Caco-2 (cell line): ENCODE measurements at regions not wholly inside any gene's neighbourhood (a gene's known extent, or its start where the extent isn't known, plus 50 kb on each side); places are given as distances from the start of the nearest gene placed in this dataset.

Experiments used
- BruUV-seq: library from RNA; stranded (reverse); fragments of 400-500 nt; replicated peaks from 2 replicates; lab custom pipeline; 2021; lab: Mats Ljungman, UMichigan
- CTCF ChIA-PET: fragments of 300-600 bp; sonication (Branson Sonifier 250); formaldehyde crosslinking; loops from one replicate; lab custom pipeline; 2022; ENCODE audit warnings: antibody characterized with exemption; lab: Charles Lee
- POLR2A ChIA-PET: fragments of 300-600 bp; sonication (Branson Sonifier 250); formaldehyde crosslinking; loops from one replicate; lab custom pipeline; 2022; ENCODE audit warnings: antibody characterized with exemption; lab: Charles Lee
- DNase-seq, 2 experiments: peaks; one replicate each; pipeline versions ENCODE4 v3.0.0 to v3.0.0-alpha.2; 2020 to 2022
- H3K27me3 ChIP-seq: replicated peaks from 2 replicates; pipeline ENCODE4 v1.6.0; 2011; ENCODE audit warnings: low read length; ENCODE audit not compliant: control insufficient read depth, insufficient read depth
- H3K36me3 ChIP-seq: 2 replicates; pipeline ENCODE4 v1.5.1; 2011; ENCODE audit warnings: low read length; ENCODE audit not compliant: control insufficient read depth, insufficient read depth
- H3K4me1 ChIP-seq: fragments of 250-450 bp; sonication (Bioruptor Pico); 2 replicates; pipeline ENCODE4 v1.5.1; 2020; ENCODE audit warnings: mild to moderate bottlenecking
- H3K4me3 ChIP-seq: 2 replicates; pipeline ENCODE4 v1.5.1; 2011; ENCODE audit warnings: low read depth, mild to moderate bottlenecking, control low read depth, low read length
- H3K9me3 ChIP-seq: fragments of 250-450 bp; sonication (Bioruptor Pico); 2 replicates; pipeline ENCODE4 v1.5.1; 2020; ENCODE audit warnings: mild to moderate bottlenecking, moderate library complexity
- H3K27ac Mint-ChIP-seq: one replicate; pipeline ENCODE4 v1.8.0; 2022; ENCODE audit warnings: mixed read lengths; ENCODE audit not compliant: unreplicated experiment
- H3K27me3 Mint-ChIP-seq: one replicate; pipeline ENCODE4 v1.8.0; 2022; ENCODE audit warnings: mixed read lengths; ENCODE audit not compliant: insufficient read depth, unreplicated experiment
- H3K36me3 Mint-ChIP-seq: one replicate; pipeline ENCODE4 v1.8.0; 2022; ENCODE audit warnings: mild to moderate bottlenecking, mixed read lengths; ENCODE audit not compliant: insufficient read depth, unreplicated experiment
- H3K4me1 Mint-ChIP-seq: one replicate; pipeline ENCODE4 v1.8.0; 2022; ENCODE audit warnings: low read depth, mixed read lengths; ENCODE audit not compliant: unreplicated experiment
- H3K4me3 Mint-ChIP-seq: one replicate; pipeline ENCODE4 v1.8.0; 2022; ENCODE audit warnings: mild to moderate bottlenecking, moderate library complexity, mixed read lengths; ENCODE audit not compliant: unreplicated experiment
- H3K9me3 Mint-ChIP-seq: one replicate; pipeline ENCODE4 v1.8.0; 2022; ENCODE audit warnings: mixed read lengths; ENCODE audit not compliant: unreplicated experiment
- CTCF ChIP-seq, 2 experiments: fragments of 200-600 bp in 1 of 2; IDR thresholded peaks; 1 replicate in 1 of 2; 2 replicates in 1 of 2; pipeline versions ENCODE4 v1.5.1 to v1.8.0; 2011 to 2022; ENCODE audit warnings: antibody characterized with exemption in 1 of 2, control low read depth in 1 of 2, inconsistent platforms in 1 of 2, low read depth in 1 of 2, low read length in 1 of 2, mild to moderate bottlenecking in 1 of 2, moderate library complexity in 1 of 2; ENCODE audit not compliant: insufficient read depth in 1 of 2, severe bottlenecking in 1 of 2, unreplicated experiment in 1 of 2
- intact Hi-C: fragments of 100-400 bp; cut with micrococcal nuclease; formaldehyde crosslinking; loops from one replicate; pipeline ENCODE4 v1.10.0; 2022; ENCODE audit not compliant: unreplicated experiment

- Histone ChIP-seq H3K36me3 (no peaks in the 10 kb centered on the region), H3K4me3 (no peak overlapping the region), H3K27me3 (no peaks in the 10 kb centered on the region), H3K4me1 (no peaks in the 10 kb centered on the region), H3K9me3 (no peaks in the 10 kb centered on the region)
- TF ChIP-seq CTCF (IDR thresholded peaks at IDR 0.05; ENCODE audit: insufficient read depth in 1 of 2, low read depth in 1 of 2, low read length in 1 of 2, severe bottlenecking in 1 of 2, unreplicated experiment in 1 of 2): no peak
- DNase-seq: no peak
- CTCF ChIA-PET: no interaction called here
- intact Hi-C loops: no loop called here
- Mint-ChIP-seq H3K9me3 (no peaks in the 10 kb centered on the region), H3K27ac (no peak overlapping the region), H3K36me3 (no peaks in the 10 kb centered on the region), H3K4me1 (no peaks in the 10 kb centered on the region), H3K4me3 (no peak overlapping the region), H3K27me3 (peaks cover 5% of the 10 kb centered on the region)
- BruUV-seq: no TSS peak
- POLR2A ChIA-PET: no interaction called here
Observed at GRCh38 chr1:192441492-192441891, 124.7 kb downstream of the RGS21 start.

DNA sequence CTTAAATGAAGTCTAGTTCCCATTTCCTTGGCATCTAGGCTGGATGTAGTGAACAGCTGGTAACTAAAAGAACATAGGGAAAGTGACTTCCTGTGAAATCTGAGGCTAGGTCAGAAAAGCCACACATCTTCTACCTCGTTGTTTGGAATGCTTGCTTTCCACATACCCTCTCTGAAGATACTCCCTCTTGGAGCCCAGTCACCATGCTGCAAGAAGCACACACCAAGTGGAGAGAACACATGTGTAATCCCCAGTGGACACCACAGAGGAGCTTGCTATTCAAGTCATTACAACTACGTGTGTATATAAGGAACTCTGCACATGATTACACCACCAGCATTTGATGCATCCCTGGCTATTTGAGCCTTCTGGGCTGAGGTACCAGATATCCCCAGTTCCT lies 125.9 kb downstream of the RGS21 start:
- H3K4me3 Mint-ChIP-seq: no peak overlapping the region
- peaks cover 5% of the 10 kb centered on the region for H3K27me3 Mint-ChIP-seq
- H3K27ac Mint-ChIP-seq: no peak overlapping the region
- ChIA-PET CTCF (no interaction called here), POLR2A (no interaction called here)
- no TSS peak for BruUV-seq
- Histone ChIP-seq H3K4me1 (no peaks in the 10 kb centered on the region), H3K36me3 (no peaks in the 10 kb centered on the region), H3K27me3 (no peaks in the 10 kb centered on the region), H3K4me3 (no peak overlapping the region), H3K9me3 (no peaks in the 10 kb centered on the region)
- no peak for DNase-seq
- no peaks in the 10 kb centered on the region for H3K4me1 Mint-ChIP-seq
- intact Hi-C loops: no loop called here
- H3K9me3 Mint-ChIP-seq: no peaks in the 10 kb centered on the region
- TF ChIP-seq CTCF (IDR thresholded peaks at IDR 0.05; ENCODE audit: insufficient read depth in 1 of 2, low read depth in 1 of 2, low read length in 1 of 2, severe bottlenecking in 1 of 2, unreplicated experiment in 1 of 2): no peak
- H3K36me3 Mint-ChIP-seq: no peaks in the 10 kb centered on the region

DNA sequence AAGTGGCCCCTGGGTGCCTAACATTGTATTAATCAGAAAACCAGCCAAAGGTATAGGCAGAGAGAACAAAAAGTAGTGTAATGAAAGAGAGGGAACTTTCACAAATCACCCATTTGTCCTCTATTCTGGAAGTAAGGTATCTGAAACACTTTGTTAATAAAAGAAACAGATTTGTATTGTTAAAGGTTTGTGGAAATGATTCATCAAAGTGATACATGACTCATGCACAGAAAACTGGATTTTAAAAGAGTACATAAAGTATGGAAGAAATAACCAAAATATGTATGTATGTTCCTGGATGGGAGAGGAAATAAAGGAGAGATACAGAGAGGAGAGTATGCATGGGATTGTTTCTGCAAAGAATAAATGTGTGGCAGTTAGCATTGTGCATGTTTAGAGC lies 126.8 kb downstream of the RGS21 start:
- H3K27me3 ChIP-seq: no peaks in the 10 kb centered on the region
- intact Hi-C loops: no loop called here
- H3K27me3 Mint-ChIP-seq: peaks cover 8% of the 10 kb centered on the region
- H3K4me1 Mint-ChIP-seq: no peaks in the 10 kb centered on the region
- no peak overlapping the region for H3K4me3 ChIP-seq
- H3K4me1 ChIP-seq: no peaks in the 10 kb centered on the region
- H3K27ac Mint-ChIP-seq: no peak overlapping the region
- H3K4me3 Mint-ChIP-seq: no peak overlapping the region
- DNase-seq: no peak
- TF ChIP-seq CTCF (IDR thresholded peaks at IDR 0.05; ENCODE audit: insufficient read depth in 1 of 2, low read depth in 1 of 2, low read length in 1 of 2, severe bottlenecking in 1 of 2, unreplicated experiment in 1 of 2): no peak
- no TSS peak for BruUV-seq
- H3K36me3 ChIP-seq: no peaks in the 10 kb centered on the region
- H3K9me3 ChIP-seq: no peaks in the 10 kb centered on the region
- CTCF ChIA-PET: no interaction called here
- H3K9me3 Mint-ChIP-seq: no peaks in the 10 kb centered on the region
- H3K36me3 Mint-ChIP-seq: no peaks in the 10 kb centered on the region
- POLR2A ChIA-PET: no interaction called here
